ENCODE measurements at regions not wholly inside any gene's neighbourhood (a gene's known extent, or its start where the extent isn't known, plus 50 kb on each side); places are given as distances from the start of the nearest gene placed in this dataset.

GRCh38 chr2:8402222-8402621 is 279.6 kb upstream of the ID2 start:
- no peak for DNase-seq

- DNase-seq: no peak
Observed at GRCh38 chr2:8403876-8404275, 278.0 kb upstream of the ID2 start.

GRCh38 chr2:8405334-8405733 is 276.5 kb upstream of the ID2 start:
- DNase-seq: no peak

GRCh38 chr2:8406271-8406670 is 275.6 kb upstream of the ID2 start:
- no peak for DNase-seq

GRCh38 chr2:8407332-8407731 is 274.5 kb upstream of the ID2 start:
- DNase-seq: no peak

GRCh38 chr2:8408560-8409460 is 273.0 kb upstream of the ID2 start:
- no peak for DNase-seq

DNA sequence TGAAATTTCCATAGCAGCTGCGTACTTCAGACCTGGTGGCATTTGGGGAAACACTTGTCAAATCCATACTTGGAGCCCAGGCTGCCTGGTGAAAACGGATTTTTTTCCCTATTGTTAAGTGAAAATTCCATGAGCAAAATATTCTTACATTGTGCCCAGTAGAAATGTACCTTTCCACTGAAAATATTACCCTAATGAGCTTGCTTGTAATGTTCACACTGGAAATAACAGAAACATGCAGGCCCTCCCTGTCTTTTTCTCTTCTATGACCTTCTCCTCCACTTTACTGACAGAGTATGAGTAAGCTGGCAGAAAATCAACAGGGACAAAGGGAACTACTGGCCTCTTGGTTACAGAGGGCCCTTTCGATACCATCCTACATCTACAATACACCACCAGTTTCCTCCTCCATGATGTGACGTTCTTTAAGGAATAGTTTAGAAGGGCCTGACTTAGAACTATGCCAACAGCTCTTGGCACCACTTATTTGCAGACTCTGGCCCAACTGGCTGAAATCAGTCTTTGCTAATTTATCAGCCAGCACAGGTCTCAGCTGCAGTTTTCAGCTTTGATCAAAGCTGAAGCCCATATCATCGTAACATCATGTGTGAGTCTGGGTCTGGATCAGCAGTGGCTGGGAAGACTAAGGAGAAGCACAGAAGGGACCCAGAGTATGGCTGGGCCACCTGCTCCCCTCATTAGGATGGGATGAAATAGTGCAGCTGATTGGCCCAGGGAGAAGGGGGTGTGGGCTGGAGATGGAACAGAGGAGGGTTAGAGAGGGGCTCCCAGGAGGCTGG is 272.2 kb upstream of the ID2 start:
- no peak for DNase-seq

DNA sequence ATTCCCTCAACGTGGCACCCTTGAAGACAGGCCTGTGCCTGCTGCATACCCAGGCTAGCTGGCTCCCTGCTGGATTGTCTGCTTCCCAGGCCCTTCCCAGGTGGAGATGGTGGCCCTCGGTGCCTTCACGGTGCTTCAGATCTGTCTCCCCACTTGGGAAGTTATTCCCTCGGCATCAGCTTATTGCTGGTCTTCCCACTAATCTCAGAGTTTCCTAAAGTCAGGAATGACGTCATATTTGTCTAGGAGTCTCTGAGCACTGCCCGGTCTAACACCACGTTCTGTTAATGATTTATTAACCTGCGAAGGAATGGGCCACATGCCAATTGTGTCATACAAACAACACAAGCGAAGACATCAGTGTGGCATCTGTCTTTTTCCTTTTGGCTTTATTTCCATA is 269.8 kb upstream of the ID2 start:
- no peak for DNase-seq

GRCh38 chr2:8412586-8412985 is 269.3 kb upstream of the ID2 start:
- DNase-seq: no peak

DNA sequence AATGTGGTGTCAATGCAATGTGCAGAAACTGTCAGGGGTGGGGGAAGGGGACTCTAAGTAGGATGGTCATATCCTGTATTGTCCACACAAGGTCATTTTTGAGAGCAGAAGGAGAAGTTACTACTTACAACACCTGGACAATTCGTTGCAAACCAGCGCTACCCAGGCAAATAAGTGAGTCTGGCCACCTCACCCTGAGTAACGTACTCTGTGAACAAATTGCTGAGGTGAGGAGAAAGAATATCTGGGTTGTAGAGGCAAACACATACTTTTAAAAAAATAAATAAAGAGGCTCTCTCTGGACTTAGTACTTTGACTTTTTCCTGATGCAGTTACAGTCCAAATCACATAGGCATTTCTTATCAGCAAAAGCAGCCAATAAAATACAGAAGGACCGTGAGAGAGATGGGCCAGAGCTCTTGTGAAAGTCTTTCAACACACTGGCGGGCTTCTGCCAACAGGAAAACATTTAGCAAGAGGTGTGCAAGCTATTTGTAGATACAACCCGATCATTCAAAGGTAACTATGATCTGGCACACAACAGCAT is 268.2 kb upstream of the ID2 start:
- DNase-seq: no peak

DNA sequence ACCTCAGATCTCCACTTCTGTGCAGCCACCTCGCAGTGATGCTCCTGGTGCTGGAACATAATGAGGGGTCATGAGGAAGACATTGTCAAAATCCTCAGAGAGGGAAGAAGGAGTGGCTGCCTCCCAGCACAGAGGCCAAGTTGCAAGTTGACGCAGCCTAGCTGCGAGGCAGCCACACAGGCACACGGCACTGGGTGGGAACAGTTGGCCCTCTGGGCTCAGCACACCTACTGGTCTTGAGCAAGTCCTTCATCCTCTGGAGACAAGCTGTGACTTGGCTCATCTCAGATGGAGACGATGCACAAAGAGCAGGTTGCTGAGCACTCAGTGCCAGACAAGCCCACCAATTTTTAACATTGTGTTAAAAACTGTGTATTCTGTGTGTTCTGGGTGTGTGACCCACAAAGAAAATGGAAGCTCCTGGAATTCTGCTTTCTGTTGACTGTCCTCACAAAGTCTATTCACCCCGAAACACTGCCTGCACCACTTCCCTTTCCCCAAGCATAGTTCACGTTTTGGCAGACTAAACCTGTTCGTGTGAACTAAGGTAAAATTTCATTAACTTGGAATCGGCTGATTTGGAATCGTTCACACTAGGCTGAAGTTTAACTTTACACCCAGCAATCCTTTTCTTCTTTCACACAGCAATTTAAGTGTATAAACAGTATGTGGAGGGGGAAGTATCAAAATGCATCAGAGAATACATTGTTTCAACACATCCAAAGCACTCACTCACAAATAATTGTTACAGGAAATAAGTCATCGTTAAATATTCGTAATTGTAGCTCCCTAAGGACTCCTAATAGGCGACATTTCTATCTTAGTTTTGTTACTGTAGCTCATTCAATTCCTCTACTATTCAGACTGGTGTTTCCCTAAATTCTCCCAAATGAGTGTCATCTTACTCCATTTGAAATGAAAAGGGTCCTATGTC is 266.6 kb upstream of the ID2 start:
- DNase-seq: no peak

- DNase-seq: no peak
Observed at GRCh38 chr2:8416001-8416571, 265.8 kb upstream of the ID2 start.

DNA sequence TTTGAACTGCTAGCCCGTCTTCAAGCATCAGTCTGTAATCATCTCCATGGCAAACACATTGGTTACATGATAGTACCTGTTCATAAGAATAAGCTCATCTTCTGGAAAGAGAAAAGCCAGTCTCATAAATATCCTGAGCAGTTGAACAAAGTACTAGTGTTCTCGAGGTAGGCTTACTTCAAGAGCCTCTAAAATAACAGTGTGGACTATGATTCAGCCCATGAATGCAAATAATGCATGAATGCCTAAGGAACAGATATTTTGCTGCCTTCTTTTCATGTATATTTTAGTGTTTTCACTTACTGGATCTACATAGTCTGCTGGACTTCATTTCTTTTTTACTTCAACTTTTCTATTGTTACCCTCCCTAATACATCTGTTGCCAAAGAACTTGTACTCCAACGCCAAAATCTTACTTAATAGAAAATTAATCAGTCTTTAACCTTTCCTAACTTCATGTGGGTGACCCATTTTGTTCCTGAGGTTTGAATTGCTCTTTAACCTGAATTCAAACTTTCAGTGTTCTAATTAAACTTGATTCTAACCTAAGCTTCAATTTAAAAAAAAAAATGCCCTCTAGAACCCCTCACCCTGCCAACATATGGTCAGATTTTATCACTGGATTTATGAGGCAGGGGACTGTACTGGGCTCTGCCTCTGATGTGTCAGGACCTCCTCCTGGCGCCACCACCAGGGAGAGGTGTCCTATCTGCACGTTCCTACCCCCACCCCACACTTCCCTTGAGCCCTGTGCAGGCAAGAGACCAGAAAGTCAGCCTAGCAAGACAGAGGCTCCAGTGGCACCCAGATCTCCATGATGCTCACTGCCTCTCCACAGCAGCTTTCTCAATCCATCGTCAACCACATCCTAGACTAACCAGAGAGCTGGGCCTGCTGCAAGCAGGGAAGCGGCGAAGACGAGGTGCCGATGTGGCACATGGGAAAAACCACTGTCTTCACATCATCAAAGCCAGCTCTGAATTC is 264.7 kb upstream of the ID2 start:
- no peak for DNase-seq

DNA sequence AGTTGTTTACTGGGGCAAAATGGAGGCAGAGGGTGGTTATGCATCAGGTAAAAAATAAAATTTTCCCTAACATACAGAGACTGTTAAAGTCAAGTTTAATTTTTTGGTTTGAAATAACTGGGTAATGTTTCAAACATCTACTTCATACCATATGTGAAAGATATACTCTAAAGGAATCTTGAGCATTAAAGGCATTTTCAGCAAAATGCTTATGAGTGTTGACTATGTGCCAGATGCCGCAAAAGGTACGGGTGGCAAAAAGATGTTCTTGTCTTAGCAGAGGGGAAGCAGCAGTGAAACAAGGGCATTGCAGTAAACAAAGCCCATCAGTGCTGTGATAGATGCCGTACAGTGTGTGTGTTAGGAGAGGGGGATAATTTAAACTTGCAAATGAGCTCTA is 263.1 kb upstream of the ID2 start:
- no peak for DNase-seq

DNA sequence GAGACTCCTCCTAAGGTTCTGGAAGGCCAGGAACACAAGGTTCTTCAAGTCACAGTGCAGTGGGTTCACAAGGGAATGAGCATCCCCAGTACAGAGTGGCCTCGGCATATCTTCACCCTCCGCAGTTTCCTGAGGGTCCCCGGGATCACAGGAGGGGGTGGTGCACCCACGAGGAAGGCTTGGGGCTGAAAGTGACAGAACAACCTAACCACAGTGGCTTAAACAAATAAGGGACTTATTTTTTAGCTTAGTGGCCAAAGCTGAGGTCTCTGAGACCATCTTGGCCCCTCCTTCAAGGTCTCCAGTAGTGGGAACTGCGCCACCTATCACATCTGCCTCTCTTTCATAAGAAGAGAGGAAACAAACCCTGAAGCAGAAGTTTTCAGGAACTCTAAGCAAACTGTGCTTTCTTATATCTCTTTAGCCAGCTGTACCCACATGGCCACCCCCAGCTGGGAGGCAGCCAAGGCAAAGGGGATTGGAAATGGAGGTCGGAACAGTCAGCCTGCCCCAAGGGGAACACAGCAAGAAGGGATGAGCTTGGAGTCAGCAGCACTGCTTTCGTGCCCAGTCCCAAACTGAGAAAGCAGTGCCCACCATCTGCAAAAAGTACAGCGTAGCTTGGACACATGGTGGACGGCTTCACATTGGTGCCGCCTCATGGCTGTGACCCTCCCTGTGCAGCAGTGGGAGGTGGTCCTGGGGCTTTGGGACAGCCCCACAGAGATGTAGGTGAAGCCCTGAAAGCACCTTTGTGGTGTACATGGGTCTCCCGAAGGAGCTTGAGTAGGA is 260.0 kb upstream of the ID2 start:
- DNase-seq: no peak

DNA sequence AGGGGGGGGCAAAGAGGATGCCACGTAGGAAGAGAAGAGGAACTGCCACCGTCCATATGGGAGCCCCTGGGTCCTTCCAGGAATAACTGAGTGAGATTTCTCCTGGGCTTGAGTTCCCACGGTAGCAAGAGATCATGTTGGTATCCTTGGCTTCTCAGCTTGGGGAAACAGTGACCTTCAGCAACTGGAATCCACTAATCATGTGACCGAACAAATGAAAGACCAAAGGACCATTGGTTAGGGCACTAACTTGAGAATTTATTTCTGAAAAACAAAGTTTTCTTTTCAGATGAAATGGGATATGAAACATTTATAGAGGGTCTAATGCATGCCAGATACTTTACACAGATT is 259.4 kb upstream of the ID2 start:
- DNase-seq: no peak

GRCh38 chr2:8424997-8425900 is 256.6 kb upstream of the ID2 start:
- DNase-seq: no peak

GRCh38 chr2:8426550-8426949 is 255.3 kb upstream of the ID2 start:
- DNase-seq: no peak

DNA sequence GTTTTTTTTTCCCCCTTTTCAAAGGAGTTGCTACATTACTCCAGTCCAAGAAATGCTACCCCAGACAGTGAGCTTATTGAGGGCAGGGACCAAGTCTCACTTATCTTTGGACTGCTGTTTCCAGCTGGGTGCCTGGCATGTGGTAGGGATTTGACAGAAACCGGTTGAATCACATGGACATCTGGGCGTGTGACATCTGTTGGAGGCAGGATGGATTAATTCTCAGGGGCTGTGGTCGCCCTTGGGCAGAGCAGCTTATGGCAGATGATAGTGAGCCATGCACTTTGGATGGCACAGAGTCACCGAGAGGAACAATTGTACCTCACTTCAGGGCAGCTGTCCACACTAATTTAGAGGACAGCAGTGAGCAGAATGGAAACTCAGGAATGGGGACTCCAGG is 254.6 kb upstream of the ID2 start:
- DNase-seq: no peak

Data from activated T-cell treated with anti-CD3 and anti-CD28 coated beads, Interleukin-2, amount 50 U/mL, for 1 hour (primary cell).